ENCODE measurements at regions not wholly inside any gene's neighbourhood (a gene's known extent, or its start where the extent isn't known, plus 50 kb on each side); places are given as distances from the start of the nearest gene placed in this dataset.
A peak's percentile ranks its signal among the peaks of the same experiment; 100 is the strongest.

DNA sequence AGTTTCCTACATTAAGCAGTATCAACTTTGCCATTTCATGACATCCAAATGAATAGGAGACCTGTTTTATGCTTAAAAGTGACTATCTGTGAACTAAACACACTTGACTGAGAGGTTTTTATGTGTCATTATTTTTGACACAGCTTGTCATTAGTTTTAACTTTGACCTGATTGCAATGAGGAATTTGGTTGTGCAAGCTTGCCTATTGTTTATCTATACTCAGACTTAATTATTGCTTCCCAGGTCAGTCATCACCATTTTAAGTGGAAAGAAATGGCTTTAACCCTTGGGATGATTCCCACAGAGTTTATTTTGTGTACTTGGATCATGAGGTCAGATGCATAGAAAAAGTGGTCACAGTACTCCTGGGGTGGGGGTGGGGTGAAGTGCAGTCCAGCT lies 171.0 kb upstream of the PRICKLE1 start:
- no peak for DNase-seq (ENCODE audit: low spot score)

DNA sequence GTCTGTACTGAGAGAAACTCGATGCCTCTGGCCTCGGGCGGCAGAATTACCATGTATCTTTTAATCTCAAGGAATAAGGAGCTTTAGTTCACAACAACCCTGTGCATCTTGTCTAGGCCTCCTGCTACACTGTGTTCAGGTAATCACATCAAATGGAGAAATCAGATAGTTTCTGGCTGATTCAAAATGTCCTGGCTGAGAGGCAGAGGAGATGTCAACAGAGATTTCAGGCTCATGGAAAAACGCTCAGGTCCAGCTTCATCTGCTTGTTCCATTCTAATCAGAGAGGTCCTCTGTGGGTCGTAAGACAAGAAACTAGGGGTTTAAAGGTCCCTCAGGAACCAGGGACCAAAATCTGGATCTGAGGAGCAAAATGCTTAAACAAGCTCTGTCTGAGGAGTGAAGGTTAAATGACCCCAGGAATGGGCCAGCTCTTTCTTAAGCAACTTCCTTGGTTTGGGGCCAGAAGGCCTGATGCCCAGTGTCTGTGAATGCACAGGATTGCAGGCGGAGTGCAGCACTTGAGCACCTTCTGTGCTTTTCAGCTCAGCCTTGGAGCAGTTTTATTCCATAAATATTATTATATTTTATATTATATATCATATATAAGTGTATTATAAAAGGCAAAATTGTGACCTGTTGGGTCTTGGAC lies 170.2 kb upstream of the PRICKLE1 start:
- DNase-seq (ENCODE audit: low spot score) = no peak

DNA sequence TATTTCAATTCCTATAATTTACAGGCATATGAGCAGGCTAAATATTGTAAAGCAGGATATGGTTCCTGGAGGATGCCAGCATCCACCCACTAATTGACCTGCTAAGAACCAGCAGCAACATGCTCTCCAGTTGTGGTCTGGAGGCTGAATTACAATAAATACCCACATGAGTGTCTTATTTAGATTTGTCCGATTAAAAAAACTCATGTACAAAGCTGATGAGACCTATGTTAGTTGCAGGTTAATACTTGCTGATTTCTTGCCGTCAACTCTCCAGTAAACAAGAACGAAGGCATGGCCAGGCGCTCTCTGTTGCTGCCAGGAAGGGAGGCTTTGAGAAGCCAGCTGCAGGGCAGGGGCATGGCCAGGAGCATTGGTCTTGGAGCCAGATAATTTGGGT lies 169.3 kb upstream of the PRICKLE1 start:
- DNase-seq (ENCODE audit: low spot score) = no peak

DNA sequence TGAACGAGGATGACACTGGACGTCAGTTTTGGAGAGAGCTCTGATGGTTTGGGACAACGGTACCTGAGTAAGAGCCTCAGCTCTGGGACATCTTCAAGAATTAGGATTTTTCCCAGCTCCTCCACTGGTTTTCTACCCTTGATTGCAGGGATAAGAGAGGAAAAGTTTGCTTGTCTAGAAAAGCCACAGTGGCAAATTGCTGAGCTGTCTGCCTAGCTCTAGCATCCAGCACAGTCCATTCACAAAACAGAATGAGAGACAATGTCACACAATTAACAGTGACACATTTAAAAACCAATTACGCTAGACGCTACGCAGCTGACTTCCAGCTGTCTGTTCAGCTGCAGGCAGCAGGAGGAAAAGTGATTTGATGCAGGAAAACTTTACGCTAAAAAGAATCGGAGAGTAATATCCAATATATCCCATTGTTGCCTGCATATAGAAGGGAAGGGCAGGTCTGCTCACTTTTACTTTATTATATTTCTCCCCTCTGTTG lies 168.1 kb upstream of the PRICKLE1 start:
- no peak for DNase-seq (ENCODE audit: low spot score)

DNA sequence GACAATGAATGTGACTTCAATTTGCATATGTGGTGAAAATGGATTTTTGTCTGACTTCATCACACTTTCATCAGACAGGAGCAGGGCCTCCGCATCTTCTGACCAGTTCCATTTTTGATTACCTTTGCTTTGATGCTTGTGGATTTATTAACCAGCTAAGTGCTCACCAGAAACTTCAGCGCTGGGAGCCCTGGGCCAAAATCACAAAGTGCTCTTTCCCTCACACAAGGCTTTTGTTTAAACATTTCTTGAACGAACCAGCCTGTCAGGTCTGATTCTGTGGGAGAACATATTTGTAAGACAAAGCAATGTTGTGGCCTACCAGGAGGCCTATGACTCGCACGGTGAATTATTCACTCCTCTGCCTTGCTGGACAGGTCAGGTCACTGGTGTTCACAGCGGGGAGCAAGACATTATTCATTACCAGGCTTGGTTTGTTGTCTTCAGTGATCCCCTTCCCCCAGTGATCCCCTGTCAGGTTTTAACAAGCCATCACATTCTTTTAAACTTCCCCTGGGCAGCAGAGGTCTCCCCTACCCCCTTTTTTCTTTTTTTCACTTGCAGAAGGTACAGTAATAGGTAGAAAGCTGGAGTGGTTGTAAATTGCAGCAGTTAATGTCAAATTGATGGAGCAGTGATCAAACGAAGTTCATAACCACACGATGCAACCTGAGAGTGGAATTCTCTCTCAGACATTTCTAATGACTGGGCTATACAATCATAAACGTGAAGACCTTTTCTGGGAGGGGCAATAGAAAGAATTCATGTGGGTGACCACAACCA lies 167.5 kb upstream of the PRICKLE1 start:
- peak; percentile 61 for DNase-seq (ENCODE audit: low spot score)

DNA sequence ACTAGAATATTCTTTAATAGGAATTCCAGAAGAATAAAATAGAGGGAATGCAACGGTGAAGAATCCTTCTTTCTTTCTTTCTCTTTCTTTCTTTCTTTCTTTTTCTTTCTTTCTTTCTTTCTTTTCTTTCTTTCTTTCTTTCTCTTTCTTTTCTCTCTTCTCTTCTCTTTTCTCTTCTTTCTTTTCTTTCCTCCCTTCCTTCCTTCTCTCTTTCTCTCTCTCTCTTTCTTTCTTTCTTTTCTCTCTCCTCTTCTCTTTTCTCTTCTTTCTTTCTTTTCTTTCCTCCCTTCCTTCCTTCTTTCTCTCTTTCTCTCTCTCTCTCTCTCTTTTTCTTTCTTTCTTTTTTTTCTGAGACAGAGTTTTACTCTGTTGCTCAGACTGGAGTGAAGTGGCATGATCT lies 160.8 kb upstream of the PRICKLE1 start:
- DNase-seq (ENCODE audit: low spot score) = no peak

DNA sequence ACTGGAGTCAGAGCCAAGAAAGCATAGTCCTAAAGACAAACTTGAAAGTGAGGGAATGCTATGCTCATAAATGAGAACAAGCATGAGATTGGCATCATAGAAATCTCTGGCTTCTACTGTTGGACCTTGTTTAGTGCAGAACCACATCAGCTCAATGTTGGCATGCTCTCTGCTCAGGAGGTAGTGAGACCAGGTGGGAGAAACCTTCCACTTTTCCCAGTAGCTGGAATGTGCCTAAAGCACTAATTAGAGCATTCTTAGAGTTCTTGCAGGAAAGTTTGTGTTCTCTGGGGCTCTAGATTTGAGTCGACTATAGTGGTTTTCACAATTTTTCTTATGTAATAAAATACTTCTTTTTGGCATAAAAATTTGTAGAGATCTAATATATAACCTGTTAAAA lies 159.7 kb upstream of the PRICKLE1 start:
- DNase-seq (ENCODE audit: low spot score) = no peak

DNA sequence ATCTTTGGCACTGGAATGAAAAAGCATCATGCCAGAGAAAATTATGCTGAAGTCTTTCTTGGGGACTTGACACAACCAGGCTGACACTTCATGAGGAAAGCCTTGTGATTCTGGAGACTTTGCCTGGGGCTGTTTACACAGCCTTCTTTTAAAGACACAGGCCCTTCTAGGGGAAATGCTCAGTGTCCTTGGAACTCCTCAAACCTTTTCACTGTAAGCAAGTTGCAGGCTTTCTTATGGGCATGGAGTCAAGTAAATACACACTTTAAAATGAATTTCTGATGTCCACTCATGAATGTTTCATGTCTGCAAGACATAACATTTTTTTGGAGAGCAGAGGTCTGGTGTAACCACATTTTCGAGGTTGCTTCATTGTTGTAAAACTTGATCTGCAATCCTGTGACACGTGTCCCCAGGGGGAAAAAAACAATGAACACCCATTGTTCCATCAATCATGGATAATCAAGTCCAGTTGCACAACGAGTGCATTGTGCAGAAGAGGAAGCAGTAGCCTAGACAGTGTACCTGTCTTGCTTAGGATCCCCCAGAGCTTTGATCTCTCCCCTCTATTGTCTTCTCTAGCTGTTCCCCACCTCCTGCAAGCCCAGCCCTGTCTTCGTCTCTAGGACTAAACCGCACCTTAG lies 155.1 kb upstream of the PRICKLE1 start:
- DNase-seq (ENCODE audit: low spot score) = peak; percentile 25

DNA sequence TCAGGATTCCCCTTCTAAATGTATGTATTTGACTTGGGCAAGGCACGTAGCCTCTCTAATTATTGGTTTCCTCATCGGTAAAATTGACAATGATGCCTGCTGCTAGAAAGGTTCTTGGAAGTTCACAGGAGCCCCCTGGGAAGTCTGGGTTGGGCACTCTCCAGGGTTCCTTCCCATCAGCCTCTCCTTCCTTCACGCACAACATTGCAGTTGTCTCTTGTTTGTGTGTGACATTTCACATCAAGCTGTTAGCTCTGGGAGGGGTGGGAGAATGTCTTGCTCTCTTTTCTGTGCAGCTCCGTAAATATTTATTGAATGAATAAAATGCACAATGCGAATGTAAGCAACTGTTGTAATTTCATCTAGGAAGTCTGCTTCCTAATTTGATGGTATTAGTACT lies 153.2 kb upstream of the PRICKLE1 start:
- no peak for DNase-seq (ENCODE audit: low spot score)

DNA sequence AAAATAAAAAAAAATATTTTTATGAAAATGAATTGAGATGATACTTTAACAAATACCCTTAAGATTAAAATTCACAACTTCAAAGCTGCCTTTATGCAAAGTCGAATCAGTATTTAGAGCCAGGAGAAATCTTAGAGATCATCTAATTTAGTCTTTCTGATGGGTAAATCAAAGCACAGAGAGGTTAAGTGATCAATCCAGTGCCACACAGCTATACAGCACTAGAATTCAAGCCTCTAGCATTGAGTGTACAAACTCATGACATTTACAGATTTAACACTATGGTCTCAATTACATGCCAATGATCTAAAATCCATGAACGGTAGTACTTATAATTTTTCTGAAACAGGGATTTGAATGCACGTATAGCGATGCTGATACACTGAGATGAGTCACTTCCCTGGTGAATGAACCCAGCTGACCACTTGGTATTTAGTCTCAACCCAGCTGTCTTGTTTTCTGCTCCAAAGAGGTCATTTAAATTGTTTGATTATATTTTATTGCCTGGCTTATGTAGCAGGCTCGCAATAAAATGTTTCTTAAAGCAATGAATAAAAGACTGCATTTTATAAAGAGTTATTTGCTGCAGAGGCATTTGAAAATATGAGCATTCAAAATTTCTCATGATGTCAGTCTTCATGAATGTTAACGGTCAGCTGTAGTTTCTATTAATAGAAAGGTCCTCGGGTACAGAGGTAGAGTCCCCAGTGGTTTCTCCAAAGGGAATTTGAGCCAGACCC lies 152.4 kb upstream of the PRICKLE1 start:
- no peak for DNase-seq (ENCODE audit: low spot score)

DNA sequence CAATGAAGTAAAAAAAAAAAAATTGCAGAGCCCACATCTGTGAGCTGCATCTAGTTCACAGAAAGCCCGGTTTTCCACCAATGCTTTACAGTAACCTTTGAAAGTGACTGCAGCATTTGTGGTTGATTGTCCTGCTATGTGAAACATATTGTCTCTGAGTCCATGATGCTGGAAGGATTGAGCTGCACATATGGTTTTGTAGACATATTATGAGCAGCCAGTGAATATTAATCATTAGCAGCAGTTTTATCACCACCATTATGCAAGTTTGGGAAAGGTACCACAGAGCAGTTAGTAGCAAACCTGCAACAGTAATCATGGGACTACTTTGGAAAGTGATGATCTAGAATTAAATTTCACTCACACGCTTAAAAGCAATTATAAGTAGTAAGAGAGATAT lies 151.5 kb upstream of the PRICKLE1 start:
- no peak for DNase-seq (ENCODE audit: low spot score)

DNA sequence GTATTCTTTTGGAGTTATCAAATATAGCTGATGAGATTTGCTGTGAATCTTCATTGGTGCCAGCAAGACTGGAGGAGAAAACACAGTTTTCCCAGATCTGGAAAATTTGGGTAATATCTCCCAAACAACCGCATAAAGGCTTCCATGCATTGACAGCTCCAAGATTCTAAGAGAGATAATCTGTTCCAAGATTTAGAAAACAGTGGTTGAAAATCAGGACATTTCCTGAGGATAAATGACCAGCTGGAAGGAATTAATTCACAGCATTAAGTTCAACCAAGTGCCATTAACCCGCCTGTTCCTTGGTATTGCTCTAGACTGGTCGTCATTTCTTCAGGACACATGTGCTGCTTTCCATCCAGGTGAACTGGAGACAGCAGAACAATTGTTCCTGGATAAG lies 147.9 kb upstream of the PRICKLE1 start:
- no peak for DNase-seq (ENCODE audit: low spot score)

DNA sequence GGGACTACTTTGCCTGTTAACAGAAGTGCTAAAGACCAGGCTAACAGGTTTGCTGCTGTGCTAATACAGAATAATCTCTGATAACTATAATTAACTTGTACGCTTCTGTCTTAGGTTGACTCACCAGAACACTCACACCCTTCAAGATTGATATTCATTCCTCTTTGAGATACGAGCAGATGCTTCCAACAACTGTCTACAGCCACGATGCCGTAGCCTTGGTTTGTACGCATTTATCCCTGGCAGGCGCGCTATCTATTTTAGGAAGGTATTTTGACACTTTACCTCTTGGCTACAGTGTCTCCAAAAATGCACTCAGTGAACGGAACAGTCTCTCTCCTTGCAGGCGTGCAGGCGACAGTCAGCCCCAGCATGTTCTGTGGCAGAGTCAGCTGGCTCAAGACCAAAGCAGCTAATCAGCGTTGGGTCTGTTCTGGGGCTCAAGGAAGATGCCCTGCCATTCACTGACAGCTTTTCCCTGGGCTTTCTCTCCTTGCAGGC lies 146.4 kb upstream of the PRICKLE1 start:
- DNase-seq (ENCODE audit: low spot score) = no peak

DNA sequence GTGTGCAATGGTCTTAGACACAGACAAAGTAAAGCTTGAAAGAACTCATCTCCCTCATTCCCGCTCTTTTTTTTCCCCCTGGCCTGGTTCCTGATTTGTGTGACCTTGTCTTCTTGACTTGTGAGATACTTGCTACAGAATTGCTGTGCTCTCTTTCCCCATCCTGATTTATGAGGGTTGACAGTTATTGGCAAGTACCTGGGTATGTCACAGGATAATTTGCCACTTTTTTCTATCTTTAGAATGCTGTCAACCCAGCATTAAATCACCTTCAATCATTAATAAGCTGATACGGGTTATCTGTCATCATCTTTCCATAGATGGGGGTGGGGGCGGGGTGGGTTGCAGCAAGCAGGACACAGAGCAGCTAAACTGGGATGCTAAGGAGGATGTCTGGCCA lies 144.4 kb upstream of the PRICKLE1 start:
- DNase-seq (ENCODE audit: low spot score) = no peak

DNA sequence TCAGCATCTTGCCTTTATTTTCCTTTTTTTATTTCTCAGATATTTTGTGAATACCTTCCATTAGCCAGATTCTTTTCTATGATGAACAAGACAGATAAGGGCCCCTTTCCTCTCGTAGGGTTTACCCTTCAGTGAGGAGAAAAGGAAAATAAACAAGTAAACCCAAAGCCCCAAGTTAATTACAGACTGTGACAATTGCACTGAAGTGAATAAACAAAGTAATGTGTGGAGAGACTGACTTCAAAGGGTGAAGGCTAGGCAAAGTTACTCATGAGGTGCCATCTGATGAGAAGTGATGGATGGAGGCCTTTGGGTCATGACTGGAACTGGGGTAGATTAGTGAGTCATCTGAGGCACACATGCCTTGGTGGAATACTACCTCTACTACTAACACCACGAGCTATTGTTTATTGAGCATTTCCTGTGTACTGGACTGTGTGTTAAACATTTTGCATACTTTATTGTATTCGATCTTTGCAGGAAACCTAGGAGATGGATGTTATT lies 143.4 kb upstream of the PRICKLE1 start:
- DNase-seq (ENCODE audit: low spot score) = no peak

DNA sequence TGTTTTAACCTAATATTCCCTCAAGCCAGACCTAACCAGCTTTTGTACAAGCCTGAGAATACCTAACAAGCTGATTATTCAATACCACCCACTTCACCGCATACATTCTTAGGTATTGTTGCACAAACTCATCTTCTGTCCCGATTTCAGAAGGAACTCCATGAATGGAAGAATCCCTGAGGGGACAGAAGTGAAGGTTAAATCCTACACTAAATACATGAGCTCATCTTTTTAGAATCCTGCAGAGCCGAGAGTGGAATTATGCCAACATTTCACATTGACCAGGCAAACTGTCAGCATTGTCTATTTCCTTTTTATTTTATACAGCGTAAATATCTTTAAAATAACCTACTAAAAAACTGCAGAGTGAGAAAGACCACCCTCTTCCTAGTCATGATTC lies 140.7 kb upstream of the PRICKLE1 start:
- DNase-seq (ENCODE audit: low spot score) = no peak

DNA sequence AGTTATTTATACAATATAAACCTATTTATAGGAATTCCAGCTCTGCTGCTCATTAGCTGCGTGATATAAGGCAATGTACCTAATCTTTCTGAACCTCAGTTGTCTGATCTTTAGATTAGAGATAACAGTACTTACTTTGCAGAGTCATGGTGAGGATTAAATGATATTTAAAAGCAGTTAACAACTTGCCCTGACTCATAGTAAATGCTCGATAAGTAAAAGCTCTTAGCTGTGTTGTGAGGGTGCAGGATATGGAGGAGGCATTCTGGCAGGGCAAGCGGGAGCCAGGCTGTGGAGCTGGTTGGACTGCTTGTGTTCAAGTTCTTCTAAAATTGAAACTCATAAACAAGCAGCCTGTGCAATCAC lies 140.0 kb upstream of the PRICKLE1 start:
- peak; percentile 25 for DNase-seq (ENCODE audit: low spot score)

DNA sequence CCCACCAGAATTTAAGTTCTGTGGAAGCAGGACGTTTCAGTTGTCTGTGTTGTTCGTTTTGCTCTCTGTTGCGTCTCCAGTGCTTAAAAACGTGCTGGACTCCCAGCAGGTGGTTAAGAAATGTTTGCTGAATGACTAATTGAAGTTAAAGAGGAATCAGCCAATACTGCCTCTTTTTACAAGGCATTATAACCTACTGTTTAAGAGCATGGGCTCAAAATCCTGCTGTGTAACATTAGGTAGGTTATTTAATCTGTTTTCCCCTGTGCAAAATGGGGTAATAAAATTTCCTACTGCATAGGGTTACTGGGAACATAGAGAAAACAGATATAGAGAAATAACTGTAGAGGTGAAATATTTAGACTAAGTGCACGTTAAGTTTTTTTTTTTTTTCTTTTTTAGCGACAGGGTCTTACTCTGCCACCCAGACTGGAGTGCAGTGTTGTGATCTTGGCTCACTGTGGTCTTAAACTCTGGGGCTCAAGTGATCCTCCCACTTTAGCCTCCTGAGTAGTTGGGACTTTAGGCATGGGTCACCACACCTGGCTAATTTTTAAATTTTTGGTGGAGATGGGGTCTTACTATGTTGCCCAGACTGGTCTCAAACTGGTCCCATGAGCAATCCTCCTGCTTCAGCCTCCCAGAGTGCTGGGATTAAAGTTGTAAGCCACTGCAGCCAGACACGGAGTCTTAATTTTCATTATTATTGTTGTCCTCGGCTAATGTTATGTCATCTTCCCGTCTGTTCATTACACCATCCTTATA lies 139.4 kb upstream of the PRICKLE1 start:
- no peak for DNase-seq (ENCODE audit: low spot score)

DNA sequence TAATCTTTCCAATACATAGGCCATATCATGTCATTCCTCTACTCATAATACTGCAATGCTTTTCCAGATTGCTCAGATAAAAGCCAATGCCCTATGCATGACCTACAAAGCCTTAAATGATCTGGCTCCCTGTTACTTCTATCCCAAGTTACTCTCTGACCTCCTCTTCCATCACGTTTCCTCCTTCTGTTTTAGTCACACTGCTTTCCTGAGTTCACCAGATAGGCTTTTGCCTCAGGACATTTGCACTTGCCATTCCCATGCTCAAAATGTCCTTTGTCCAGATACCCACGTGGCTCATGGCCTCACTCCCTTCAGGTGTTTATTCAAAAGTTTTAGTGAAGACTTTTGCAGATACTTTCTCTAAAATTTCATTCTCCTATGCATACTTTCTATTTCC lies 138.7 kb upstream of the PRICKLE1 start:
- DNase-seq (ENCODE audit: low spot score) = no peak

DNA sequence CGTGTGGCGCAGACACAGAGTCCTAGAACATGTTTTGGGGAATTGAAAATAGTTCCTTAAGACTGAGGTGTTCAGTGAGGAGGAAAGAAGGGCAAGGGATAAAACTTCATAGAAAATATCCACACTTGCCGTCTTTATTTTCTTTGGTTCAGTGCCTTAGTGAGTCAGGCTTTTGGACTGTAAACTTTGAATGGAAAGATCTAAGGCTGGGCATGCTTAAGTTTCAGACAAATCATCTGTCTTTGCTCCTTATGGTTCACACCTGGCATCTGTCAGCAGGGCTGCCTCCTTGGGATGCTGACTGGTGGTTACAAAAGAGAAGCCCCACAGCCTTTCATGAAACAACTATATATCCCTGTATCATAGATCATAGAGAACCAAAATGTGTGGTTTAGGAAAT lies 136.3 kb upstream of the PRICKLE1 start:
- DNase-seq (ENCODE audit: low spot score) = no peak

DNA sequence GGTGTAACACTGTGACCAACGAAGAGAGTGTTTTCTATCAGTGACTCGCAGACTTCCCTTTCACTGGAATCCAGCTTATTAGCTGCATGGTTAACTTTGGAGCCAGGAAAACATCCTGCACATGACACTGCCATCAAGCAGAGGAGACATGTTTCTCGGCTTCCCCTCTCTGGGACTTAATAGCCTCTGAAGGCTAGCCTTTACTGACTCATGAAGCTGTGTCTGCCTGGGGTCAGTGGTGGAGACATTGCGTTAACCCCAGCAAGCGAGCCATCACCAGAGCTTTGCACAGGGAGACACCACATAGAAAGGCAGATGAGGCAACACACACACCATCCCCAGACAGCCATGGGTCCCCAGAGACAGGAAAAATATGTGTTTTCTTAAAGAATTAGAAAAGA lies 126.9 kb upstream of the PRICKLE1 start:
- DNase-seq (ENCODE audit: low spot score) = no peak

Data from LoVo (cell line).